T-cell (primary cell): ENCODE measurements at regions not wholly inside any gene's neighbourhood (a gene's known extent, or its start where the extent isn't known, plus 50 kb on each side); places are given as distances from the start of the nearest gene placed in this dataset.

Experiments used
- ATAC-seq, 4 experiments: fragments of 200-7000 bp in 3 of 4; fragments of 150-1000 bp in 1 of 4; cut with Tn5 transposase; replicated peaks in 1 of 4; 1 replicate in 3 of 4; 2 replicates in 1 of 4; pipeline ENCODE4 v1.10.0; 2021; ENCODE audit warnings: moderate library complexity in 3 of 4, mild to moderate bottlenecking in 2 of 4, moderate number of reproducible peaks in 1 of 4
- CTCF ChIA-PET, 2 donors: fragments of 300-600 bp; sonication (Branson Sonifier 250); formaldehyde crosslinking; loops; one replicate each; lab custom pipeline; 2022; ENCODE audit warnings: antibody characterized with exemption in 2 of 2; lab: Charles Lee
- POLR2A ChIA-PET, 2 donors: fragments of 300-600 bp; sonication (Branson Sonifier 250); formaldehyde crosslinking; loops; one replicate each; lab custom pipeline; 2022; ENCODE audit warnings: antibody characterized with exemption in 2 of 2; lab: Charles Lee
- DNase-seq, 35 experiments: peaks; one replicate each; pipeline versions ENCODE4 v3.0.0 to v3.0.0-alpha.2; 2013 to 2023
- H3K27ac ChIP-seq: one replicate; pipeline ENCODE4 v1.5.1; 2013; ENCODE audit warnings: low read length
- H3K27me3 ChIP-seq, 2 experiments: replicated peaks in 1 of 2; 1 replicate in 1 of 2; 2 replicates in 1 of 2; pipeline versions ENCODE4 v1.6.1 to v1.7.0; 2013; ENCODE audit warnings: low read length in 1 of 2, mixed read lengths in 1 of 2; ENCODE audit not compliant: control insufficient read depth in 2 of 2, insufficient read depth in 2 of 2; ENCODE audit errors: extremely low read depth in 1 of 2
- H3K36me3 ChIP-seq, 2 donors: 1 replicate in 1 of 2; 2 replicates in 1 of 2; pipeline versions ENCODE4 v1.6.1 to v1.7.0; 2013; ENCODE audit warnings: low read length in 1 of 2; ENCODE audit not compliant: control insufficient read depth in 2 of 2, insufficient read depth in 1 of 2; ENCODE audit errors: extremely low read depth in 1 of 2
- H3K4me1 ChIP-seq, 2 experiments: 1 replicate in 1 of 2; 2 replicates in 1 of 2; pipeline versions ENCODE4 v1.6.1 to v1.7.0; 2013; ENCODE audit warnings: low read length in 2 of 2, mixed read lengths in 1 of 2; ENCODE audit not compliant: insufficient read depth in 2 of 2, control insufficient read depth in 1 of 2; ENCODE audit errors: extremely low read depth in 1 of 2
- H3K4me3 ChIP-seq, 2 donors: 1 replicate in 1 of 2; 2 replicates in 1 of 2; pipeline versions ENCODE4 v1.5.1 to v1.7.0; 2013; ENCODE audit warnings: mild to moderate bottlenecking in 2 of 2, low read length in 1 of 2, moderate library complexity in 1 of 2; ENCODE audit not compliant: control insufficient read depth in 1 of 2; ENCODE audit errors: extremely low read depth in 1 of 2
- H3K9me3 ChIP-seq: 2 replicates; pipeline ENCODE4 v1.7.0; 2013
- H3K27ac Mint-ChIP-seq, 2 donors: one replicate each; pipeline ENCODE4 v1.8.0; 2020 to 2021; ENCODE audit warnings: mild to moderate bottlenecking in 2 of 2, mixed read lengths in 2 of 2
- H3K27me3 Mint-ChIP-seq, 2 donors: one replicate each; pipeline ENCODE4 v1.8.0; 2021 to 2022; ENCODE audit warnings: mixed read lengths in 2 of 2
- H3K36me3 Mint-ChIP-seq: one replicate; pipeline ENCODE4 v1.8.0; 2021; ENCODE audit warnings: mixed read lengths
- H3K4me1 Mint-ChIP-seq, 3 donors: one replicate each; pipeline ENCODE4 v1.8.0; 2020 to 2022; ENCODE audit warnings: mixed read lengths in 3 of 3, mild to moderate bottlenecking in 1 of 3
- H3K4me3 Mint-ChIP-seq, 3 donors: one replicate each; pipeline ENCODE4 v1.8.0; 2020 to 2022; ENCODE audit warnings: mild to moderate bottlenecking in 3 of 3, mixed read lengths in 3 of 3, moderate library complexity in 3 of 3
- H3K9me3 Mint-ChIP-seq, 3 donors: one replicate each; pipeline ENCODE4 v1.8.0; 2020 to 2022; ENCODE audit warnings: mixed read lengths in 3 of 3
- WGBS: methylation state at CpG from one replicate; pipeline ENCODE4 v1.1.5; 2013; ENCODE audit warnings: missing lambda C conversion rate; ENCODE audit not compliant: insufficient coverage; 5-methylcytosine and 5-hydroxymethylcytosine counted together

- H3K27ac Mint-ChIP-seq: no peak overlapping the region
- ATAC-seq: no peak
- WGBS: 83% methylated on average over 1 of the region's 6 CpGs
Measured at GRCh38 chr14:87575378-87575777, 417.6 kb downstream of the GALC start.

GRCh38 chr14:87573591-87573990 lies 419.4 kb downstream of the GALC start:
- H3K36me3 ChIP-seq: no peaks in the 10 kb centered on the region
- no peaks in the 10 kb centered on the region for H3K27me3 Mint-ChIP-seq
- no peaks in the 10 kb centered on the region for H3K36me3 Mint-ChIP-seq
- H3K27ac Mint-ChIP-seq: no peak overlapping the region
- ChIA-PET POLR2A (no interaction called here), CTCF (no interaction called here)
- ATAC-seq (no peak), DNase-seq (no peak)
- no peaks in the 10 kb centered on the region for H3K4me1 ChIP-seq
- H3K9me3 ChIP-seq: no peaks in the 10 kb centered on the region
- peaks cover 0 to 4% (median 0%) of the 10 kb centered on the region in 3 donors for H3K9me3 Mint-ChIP-seq
- no peak overlapping the region for H3K4me3 Mint-ChIP-seq
- H3K4me3 ChIP-seq: no peak overlapping the region
- H3K4me1 Mint-ChIP-seq: no peaks in the 10 kb centered on the region
- no peaks in the 10 kb centered on the region for H3K27me3 ChIP-seq
- no peak overlapping the region for H3K27ac ChIP-seq
- 69% methylated on average over 2 of the region's 2 CpGs for WGBS

More at GRCh38 chr14:87575378-87575777, 417.6 kb downstream of the GALC start:
- H3K4me1 Mint-ChIP-seq: no peaks in the 10 kb centered on the region
- DNase-seq: no peak
- CTCF ChIA-PET: no interaction called here
- POLR2A ChIA-PET: no interaction called here
- Histone ChIP-seq H3K36me3 (no peaks in the 10 kb centered on the region), H3K27ac (no peak overlapping the region), H3K27me3 (no peaks in the 10 kb centered on the region), H3K4me3 (no peak overlapping the region), H3K4me1 (no peaks in the 10 kb centered on the region), H3K9me3 (no peaks in the 10 kb centered on the region)
- no peaks in the 10 kb centered on the region for H3K27me3 Mint-ChIP-seq
- no peaks in the 10 kb centered on the region for H3K36me3 Mint-ChIP-seq
- peaks cover 0 to 4% (median 0%) of the 10 kb centered on the region in 3 donors for H3K9me3 Mint-ChIP-seq
- no peak overlapping the region for H3K4me3 Mint-ChIP-seq

GRCh38 chr14:87567618-87568295 lies 425.2 kb downstream of the GALC start:
- no peak for DNase-seq
- H3K4me1 ChIP-seq: no peaks in the 10 kb centered on the region
- no peaks in the 10 kb centered on the region for H3K27me3 ChIP-seq
- H3K4me3 ChIP-seq: no peak overlapping the region
- CTCF ChIA-PET: interaction anchor here in 1 of 2 donors (0.7 kb wide), 1 partner anchor 340 kb away, joined by 6 read pairs; no protein-coding TSS in a partner anchor
- Mint-ChIP-seq H3K9me3 (peaks cover 8 to 11% (median 8%) of the 10 kb centered on the region in 3 donors), H3K36me3 (no peaks in the 10 kb centered on the region), H3K4me1 (no peaks in the 10 kb centered on the region), H3K27me3 (no peaks in the 10 kb centered on the region), H3K27ac (no peak overlapping the region), H3K4me3 (no peak overlapping the region)
- 41% methylated on average over 3 of the region's 4 CpGs for WGBS
- H3K9me3 ChIP-seq: no peaks in the 10 kb centered on the region
- no peak for ATAC-seq
- POLR2A ChIA-PET: interaction anchor here in 1 of 2 donors (0.7 kb wide), 1 partner anchor 25 kb away, joined by 3 read pairs; no protein-coding TSS in a partner anchor
- H3K36me3 ChIP-seq: no peaks in the 10 kb centered on the region
- no peak overlapping the region for H3K27ac ChIP-seq

GRCh38 chr14:87566991-87567390 lies 426.0 kb downstream of the GALC start:
- H3K9me3 ChIP-seq: no peaks in the 10 kb centered on the region
- H3K27me3 ChIP-seq: no peaks in the 10 kb centered on the region
- H3K27ac ChIP-seq: no peak overlapping the region
- Mint-ChIP-seq H3K27ac (no peak overlapping the region), H3K9me3 (peaks cover 11 to 15% (median 12%) of the 10 kb centered on the region in 3 donors), H3K27me3 (no peaks in the 10 kb centered on the region), H3K4me3 (no peak overlapping the region), H3K36me3 (no peaks in the 10 kb centered on the region), H3K4me1 (no peaks in the 10 kb centered on the region)
- POLR2A ChIA-PET: no interaction called here
- no CpG with 5 or more reads among the region's 2 CpGs for WGBS
- no peak for ATAC-seq
- no peak for DNase-seq
- no peaks in the 10 kb centered on the region for H3K4me1 ChIP-seq
- CTCF ChIA-PET: interaction anchor here in 1 of 2 donors (0.6 kb wide), 1 partner anchor 16 kb away, joined by 3 read pairs; no protein-coding TSS in a partner anchor
- no peaks in the 10 kb centered on the region for H3K36me3 ChIP-seq
- H3K4me3 ChIP-seq: no peak overlapping the region

GRCh38 chr14:87547536-87547935 lies 445.4 kb downstream of the GALC start:
- POLR2A ChIA-PET: no interaction called here

GRCh38 chr14:87542288-87542687 lies 450.7 kb downstream of the GALC start:
- H3K27me3 ChIP-seq: no peaks in the 10 kb centered on the region
- Mint-ChIP-seq H3K36me3 (no peaks in the 10 kb centered on the region), H3K4me3 (no peak overlapping the region), H3K27ac (no peak overlapping the region), H3K9me3 (peaks cover 9 to 19% (median 14%) of the 10 kb centered on the region in 3 donors), H3K27me3 (no peaks in the 10 kb centered on the region), H3K4me1 (no peaks in the 10 kb centered on the region)
- ATAC-seq (no peak), DNase-seq (no peak)
- CTCF ChIA-PET: no interaction called here
- H3K27ac ChIP-seq: no peak overlapping the region
- POLR2A ChIA-PET: interaction anchor here in 1 of 2 donors (0.6 kb wide), 1 partner anchor 26 kb away, joined by 3 read pairs; no protein-coding TSS in a partner anchor
- no peaks in the 10 kb centered on the region for H3K36me3 ChIP-seq
- no peaks in the 10 kb centered on the region for H3K9me3 ChIP-seq
- WGBS: 52% methylated on average over 2 of the region's 5 CpGs
- H3K4me3 ChIP-seq: no peak overlapping the region
- H3K4me1 ChIP-seq: no peaks in the 10 kb centered on the region

More at GRCh38 chr14:87547536-87547935, 445.4 kb downstream of the GALC start:
- no CpG with 5 or more reads among the region's 5 CpGs for WGBS
- CTCF ChIA-PET: no interaction called here
- no peak for ATAC-seq
- peaks cover 3 to 18% (median 18%) of the 10 kb centered on the region in 3 donors for H3K9me3 Mint-ChIP-seq
- DNase-seq: no peak
- H3K4me3 Mint-ChIP-seq: no peak overlapping the region
- H3K27ac Mint-ChIP-seq: no peak overlapping the region
- Histone ChIP-seq H3K9me3 (no peaks in the 10 kb centered on the region), H3K4me3 (no peak overlapping the region), H3K4me1 (no peaks in the 10 kb centered on the region), H3K36me3 (no peaks in the 10 kb centered on the region), H3K27me3 (no peaks in the 10 kb centered on the region), H3K27ac (no peak overlapping the region)
- H3K27me3 Mint-ChIP-seq: no peaks in the 10 kb centered on the region
- H3K4me1 Mint-ChIP-seq: no peaks in the 10 kb centered on the region
- no peaks in the 10 kb centered on the region for H3K36me3 Mint-ChIP-seq
